Astrocyte (in vitro differentiated cells and primary cell): ENCODE measurements at regions not wholly inside any gene's neighbourhood (a gene's known extent, or its start where the extent isn't known, plus 50 kb on each side); places are given as distances from the start of the nearest gene placed in this dataset.

ENCODE experiments used
- EZH2 ChIP-seq: IDR thresholded peaks from 2 replicates; pipeline ENCODE4 v1.6.1; 2012; ENCODE audit warnings: mild to moderate bottlenecking, low read length, inconsistent platforms; ENCODE audit not compliant: insufficient read depth
- TF ChIP-seq, protein P1 (sequence below): IDR thresholded peaks from 2 replicates; pipeline ENCODE4 v1.5.1; 2011; ENCODE audit warnings: low read depth, mild to moderate bottlenecking, inconsistent platforms, low read length, moderate library complexity; ENCODE audit not compliant: insufficient read depth

GRCh38 chr5:18003312-18003711 lies 369.1 kb downstream of the TAF11L14 start:
- TF ChIP-seq, protein P1, sequence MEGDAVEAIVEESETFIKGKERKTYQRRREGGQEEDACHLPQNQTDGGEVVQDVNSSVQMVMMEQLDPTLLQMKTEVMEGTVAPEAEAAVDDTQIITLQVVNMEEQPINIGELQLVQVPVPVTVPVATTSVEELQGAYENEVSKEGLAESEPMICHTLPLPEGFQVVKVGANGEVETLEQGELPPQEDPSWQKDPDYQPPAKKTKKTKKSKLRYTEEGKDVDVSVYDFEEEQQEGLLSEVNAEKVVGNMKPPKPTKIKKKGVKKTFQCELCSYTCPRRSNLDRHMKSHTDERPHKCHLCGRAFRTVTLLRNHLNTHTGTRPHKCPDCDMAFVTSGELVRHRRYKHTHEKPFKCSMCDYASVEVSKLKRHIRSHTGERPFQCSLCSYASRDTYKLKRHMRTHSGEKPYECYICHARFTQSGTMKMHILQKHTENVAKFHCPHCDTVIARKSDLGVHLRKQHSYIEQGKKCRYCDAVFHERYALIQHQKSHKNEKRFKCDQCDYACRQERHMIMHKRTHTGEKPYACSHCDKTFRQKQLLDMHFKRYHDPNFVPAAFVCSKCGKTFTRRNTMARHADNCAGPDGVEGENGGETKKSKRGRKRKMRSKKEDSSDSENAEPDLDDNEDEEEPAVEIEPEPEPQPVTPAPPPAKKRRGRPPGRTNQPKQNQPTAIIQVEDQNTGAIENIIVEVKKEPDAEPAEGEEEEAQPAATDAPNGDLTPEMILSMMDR: no peak
- no peak for TF ChIP-seq EZH2
